ENCODE measurements at regions not wholly inside any gene's neighbourhood (a gene's known extent, or its start where the extent isn't known, plus 50 kb on each side); places are given as distances from the start of the nearest gene placed in this dataset.
A peak's percentile ranks its signal among the peaks of the same experiment; 100 is the strongest.

DNA sequence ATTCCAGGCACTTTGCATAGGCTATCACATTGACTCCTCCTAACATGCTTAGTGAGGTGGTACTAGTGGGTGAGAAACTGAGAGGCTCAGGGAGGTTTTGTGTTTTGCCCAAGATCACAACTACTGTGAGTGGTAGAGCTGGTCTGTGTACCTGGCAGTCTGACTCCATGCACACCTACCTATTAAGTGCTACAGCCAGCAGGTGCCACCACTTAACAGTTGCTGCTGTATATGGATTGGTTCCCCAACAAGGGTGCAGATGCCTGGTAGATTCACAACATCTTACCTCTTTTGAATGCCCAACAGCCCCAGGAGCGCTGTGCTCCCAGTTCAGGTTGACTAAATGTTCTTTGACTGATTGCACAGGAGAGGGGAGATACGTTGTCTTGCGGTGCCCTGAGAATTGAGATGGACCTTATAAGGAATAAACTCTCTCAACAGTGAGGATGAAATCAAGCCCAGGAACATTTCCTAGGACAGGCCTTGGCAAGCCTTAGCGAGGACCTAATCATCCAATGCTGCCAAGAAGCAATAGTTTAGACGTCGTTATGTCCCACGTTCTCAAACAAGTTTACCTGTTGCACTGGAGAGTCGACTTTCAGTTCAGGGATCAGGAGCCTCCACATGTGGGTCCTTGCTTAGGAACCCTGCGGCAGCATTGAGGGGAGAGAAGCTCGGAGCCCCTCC lies 78.9 kb upstream of the F3 start:
- TF ChIP-seq, protein P1, sequence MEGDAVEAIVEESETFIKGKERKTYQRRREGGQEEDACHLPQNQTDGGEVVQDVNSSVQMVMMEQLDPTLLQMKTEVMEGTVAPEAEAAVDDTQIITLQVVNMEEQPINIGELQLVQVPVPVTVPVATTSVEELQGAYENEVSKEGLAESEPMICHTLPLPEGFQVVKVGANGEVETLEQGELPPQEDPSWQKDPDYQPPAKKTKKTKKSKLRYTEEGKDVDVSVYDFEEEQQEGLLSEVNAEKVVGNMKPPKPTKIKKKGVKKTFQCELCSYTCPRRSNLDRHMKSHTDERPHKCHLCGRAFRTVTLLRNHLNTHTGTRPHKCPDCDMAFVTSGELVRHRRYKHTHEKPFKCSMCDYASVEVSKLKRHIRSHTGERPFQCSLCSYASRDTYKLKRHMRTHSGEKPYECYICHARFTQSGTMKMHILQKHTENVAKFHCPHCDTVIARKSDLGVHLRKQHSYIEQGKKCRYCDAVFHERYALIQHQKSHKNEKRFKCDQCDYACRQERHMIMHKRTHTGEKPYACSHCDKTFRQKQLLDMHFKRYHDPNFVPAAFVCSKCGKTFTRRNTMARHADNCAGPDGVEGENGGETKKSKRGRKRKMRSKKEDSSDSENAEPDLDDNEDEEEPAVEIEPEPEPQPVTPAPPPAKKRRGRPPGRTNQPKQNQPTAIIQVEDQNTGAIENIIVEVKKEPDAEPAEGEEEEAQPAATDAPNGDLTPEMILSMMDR (IDR thresholded peaks at IDR 0.05; ENCODE audit: insufficient read depth, low read depth, low read length, missing control alignments) = no peak
- DNase-seq (ENCODE audit: low read depth) = no peak
- H3K4me3 ChIP-seq (ENCODE audit: low read depth, low read length) = no peak overlapping the region

DNA sequence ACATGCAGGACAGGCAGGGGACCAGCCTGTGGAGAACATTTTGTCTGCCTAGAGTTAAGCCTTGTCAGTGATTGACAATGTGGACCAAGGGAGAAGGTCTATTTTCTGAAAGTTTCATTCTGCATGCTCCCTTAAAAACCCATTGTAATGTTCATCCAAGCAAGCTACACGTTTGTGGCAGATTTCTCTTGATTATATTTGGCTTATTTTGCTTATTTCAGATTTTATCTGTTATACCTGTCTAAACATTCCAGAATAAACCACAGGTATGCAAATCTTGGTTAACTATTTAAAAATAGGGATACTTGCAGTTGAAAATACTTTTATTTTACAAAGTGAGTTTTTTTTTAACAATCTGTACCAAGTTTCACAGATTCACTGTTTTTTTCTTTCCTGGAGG lies 78.2 kb upstream of the F3 start:
- DNase-seq (ENCODE audit: low read depth) = no peak
- no peak overlapping the region for H3K4me3 ChIP-seq (ENCODE audit: low read depth, low read length)
- TF ChIP-seq, protein P1 (IDR thresholded peaks at IDR 0.05; ENCODE audit: insufficient read depth, low read depth, low read length, missing control alignments) = no peak

DNA sequence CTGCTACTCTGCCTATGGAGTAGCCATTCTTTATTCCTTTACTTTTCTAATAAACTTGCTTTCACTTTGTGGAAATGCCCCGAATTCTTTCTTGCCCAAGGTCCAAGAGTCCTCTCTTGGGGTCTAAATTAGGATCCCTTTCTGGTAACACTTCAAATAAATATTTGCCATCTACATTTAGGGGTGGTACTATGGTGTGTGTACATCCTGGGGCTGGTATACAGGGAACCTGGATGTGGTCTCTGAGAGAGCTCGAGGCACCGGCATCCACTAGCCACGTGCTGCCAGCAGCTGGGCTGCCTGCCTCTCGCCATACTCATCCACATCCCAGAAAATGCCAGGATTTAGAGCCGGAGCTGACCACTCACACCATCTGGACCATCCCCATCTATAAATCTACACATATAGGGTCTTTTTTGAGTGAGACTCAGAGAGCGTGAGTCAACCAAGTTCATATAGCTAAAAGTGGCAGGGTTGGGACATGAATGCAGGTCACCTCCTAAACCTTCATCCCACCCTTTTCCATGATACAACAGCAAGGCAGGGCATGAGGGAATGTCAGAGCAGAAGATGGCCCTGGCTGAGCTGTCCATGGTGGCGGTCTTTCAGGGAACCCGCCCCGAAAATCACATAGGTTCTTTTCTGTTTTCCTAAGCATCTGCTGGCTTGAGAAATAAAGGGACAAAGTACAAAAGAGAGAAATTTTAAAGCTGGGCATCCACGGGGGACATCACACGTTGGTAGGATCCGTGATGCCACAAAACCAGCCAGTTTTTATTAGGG lies 76.6 kb upstream of the F3 start:
- no peak overlapping the region for H3K4me3 ChIP-seq (ENCODE audit: low read depth, low read length)
- DNase-seq (ENCODE audit: low read depth) = no peak
- TF ChIP-seq, protein P1 (IDR thresholded peaks at IDR 0.05; ENCODE audit: insufficient read depth, low read depth, low read length, missing control alignments) = no peak

DNA sequence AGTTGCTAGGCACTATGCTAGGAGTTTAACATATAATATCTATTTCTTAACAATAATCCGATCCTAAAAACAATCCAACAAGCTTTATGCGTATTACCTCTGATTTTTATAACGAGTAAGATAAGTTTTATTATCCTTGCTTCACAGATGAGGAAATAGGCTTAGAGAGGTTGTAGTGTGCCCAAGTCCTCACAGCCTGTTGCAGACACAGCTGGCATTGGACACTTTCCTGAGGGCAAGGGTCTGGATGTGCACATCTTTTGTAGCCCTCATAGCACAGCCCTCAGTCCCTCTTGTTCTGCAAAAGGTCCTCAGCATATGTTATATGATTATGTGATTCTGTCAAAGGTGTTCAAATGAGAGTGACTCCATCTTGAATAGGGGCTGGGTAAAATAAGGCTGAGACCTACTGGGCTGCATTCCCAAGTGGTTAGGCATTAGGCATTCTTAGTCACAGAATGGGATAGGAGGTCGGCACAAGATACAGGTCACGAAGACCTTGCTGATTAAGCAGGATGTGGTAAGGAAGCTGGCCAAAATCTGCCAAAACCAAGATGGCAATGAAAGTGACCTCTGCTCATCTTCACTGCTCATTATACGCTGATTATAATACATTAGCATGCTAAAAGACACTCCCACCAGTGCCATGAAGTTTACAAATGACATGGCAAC lies 75.7 kb upstream of the F3 start:
- no peak for DNase-seq (ENCODE audit: low read depth)
- no peak overlapping the region for H3K4me3 ChIP-seq (ENCODE audit: low read depth, low read length)
- TF ChIP-seq, protein P1 (IDR thresholded peaks at IDR 0.05; ENCODE audit: insufficient read depth, low read depth, low read length, missing control alignments) = no peak

DNA sequence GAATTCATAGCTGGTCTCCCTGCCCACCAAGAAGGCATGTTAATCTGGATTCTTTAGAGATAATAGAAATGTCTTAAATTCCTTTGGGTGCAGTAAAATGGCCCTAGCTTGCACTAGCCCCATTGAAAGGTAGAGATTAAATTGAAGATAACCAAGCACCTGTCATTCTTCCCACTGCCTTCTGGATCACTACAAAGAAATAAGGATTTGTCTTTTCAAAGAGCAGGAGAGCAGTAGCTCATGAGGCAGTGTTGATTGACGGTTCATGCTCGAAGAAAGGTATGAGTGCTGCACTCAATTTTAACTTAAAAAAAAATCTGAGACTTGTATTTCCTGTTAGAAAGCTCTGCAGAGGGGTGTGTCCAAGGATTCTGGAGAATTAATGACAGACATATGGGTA lies 74.9 kb upstream of the F3 start:
- TF ChIP-seq, protein P1 (IDR thresholded peaks at IDR 0.05; ENCODE audit: insufficient read depth, low read depth, low read length, missing control alignments) = no peak
- DNase-seq (ENCODE audit: low read depth) = no peak
- H3K4me3 ChIP-seq (ENCODE audit: low read depth, low read length) = no peak overlapping the region

DNA sequence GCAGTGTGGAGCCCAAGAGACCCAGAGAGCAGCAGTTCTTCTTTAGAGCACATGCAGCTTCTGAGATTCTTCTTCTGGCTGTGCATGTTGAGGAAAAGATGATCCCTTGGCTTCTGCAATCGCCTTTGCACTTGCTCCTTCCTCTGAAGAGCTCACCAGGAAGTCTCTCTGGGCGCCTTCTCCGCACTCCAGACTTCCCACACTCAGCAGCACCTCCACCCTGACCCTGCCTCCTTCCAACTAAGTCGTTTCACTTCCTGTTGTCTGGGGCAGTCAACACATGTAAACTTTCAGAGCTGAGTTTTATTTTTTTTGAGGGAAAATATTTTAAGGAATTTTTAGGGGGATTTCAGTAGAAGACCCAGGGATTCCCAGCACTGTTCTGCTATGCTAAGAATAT lies 73.4 kb upstream of the F3 start:
- DNase-seq (ENCODE audit: low read depth) = peak; percentile 12
- no peak overlapping the region for H3K4me3 ChIP-seq (ENCODE audit: low read depth, low read length)
- TF ChIP-seq, protein P1 (IDR thresholded peaks at IDR 0.05; ENCODE audit: insufficient read depth, low read depth, low read length, missing control alignments) = no peak
